GM18508 (cell line): ENCODE measurements at regions not wholly inside any gene's neighbourhood (a gene's known extent, or its start where the extent isn't known, plus 50 kb on each side); places are given as distances from the start of the nearest gene placed in this dataset.

Source experiments
- ATAC-seq: cut with Tn5 transposase; IDR thresholded peaks from one replicate; pipeline ENCODE4 v1.9.1; 2021; ENCODE audit warnings: moderate number of reproducible peaks; ENCODE audit not compliant: insufficient read depth, unreplicated experiment

GRCh38 chr4:176565049-176565448, 227.7 kb downstream of the VEGFC start:
- no peak for ATAC-seq

DNA sequence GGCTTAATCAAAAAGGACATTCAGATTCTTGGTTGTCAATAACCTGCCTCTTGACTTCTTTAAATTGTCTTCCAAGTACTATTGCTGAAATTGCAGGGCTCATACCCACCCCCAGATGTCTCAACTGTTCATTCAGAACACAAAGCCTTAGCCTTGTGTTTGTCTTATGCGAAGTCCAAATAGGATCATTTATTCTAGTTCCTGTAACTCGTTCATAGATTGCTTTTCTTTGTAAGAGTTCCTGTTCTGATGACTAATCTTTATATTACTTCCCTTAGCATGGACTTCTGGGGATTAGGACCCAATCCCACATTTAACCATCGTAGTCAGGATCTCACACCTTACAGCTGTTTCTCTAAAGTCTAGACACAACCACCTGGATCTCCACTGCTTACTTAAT, 226.0 kb downstream of the VEGFC start:
- ATAC-seq, result no peak

- no peak for ATAC-seq
Observed at GRCh38 chr4:176568238-176568637, 224.5 kb downstream of the VEGFC start.

DNA sequence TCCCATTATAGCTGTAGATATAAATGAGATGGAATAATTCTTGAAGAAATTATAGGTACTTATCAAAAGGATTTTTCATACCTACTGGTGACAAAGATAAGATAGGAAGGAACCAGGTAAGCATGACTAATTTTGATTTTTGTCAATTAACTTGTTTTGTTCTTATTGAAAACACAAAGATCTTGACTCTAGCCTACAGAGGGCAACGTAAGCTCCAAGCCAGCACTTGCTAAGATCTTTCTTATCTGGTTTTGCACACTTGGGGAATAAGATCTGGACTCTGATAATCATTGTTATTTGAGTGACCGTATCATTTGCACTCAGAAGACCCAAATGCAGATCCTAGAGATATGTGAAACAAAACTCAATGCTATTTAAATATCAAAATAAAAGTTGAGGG, 223.4 kb downstream of the VEGFC start:
- ATAC-seq, result no peak

DNA sequence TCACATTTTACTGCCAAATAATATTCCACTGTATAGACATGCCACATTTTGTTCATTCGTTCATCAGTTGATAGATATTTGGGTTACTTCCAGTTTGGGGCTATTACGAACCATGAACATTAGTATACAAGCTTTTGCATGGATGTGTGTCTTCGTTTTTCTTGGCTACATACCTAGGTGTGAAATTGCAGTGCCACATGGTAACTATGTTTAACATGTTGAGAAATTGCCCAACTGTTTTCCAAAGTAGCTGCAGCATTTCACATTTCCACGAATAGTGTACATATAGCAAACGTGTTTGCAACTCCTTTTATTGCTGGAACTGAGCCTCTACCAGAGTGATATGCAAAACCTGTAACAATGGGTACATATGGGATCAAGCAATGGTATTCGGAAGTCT, 221.5 kb downstream of the VEGFC start:
- no peak for ATAC-seq

GRCh38 chr4:176575141-176575730, 217.5 kb downstream of the VEGFC start:
- no peak for ATAC-seq

- no peak for ATAC-seq
Observed at GRCh38 chr4:176579226-176579625, 213.5 kb downstream of the VEGFC start.

DNA sequence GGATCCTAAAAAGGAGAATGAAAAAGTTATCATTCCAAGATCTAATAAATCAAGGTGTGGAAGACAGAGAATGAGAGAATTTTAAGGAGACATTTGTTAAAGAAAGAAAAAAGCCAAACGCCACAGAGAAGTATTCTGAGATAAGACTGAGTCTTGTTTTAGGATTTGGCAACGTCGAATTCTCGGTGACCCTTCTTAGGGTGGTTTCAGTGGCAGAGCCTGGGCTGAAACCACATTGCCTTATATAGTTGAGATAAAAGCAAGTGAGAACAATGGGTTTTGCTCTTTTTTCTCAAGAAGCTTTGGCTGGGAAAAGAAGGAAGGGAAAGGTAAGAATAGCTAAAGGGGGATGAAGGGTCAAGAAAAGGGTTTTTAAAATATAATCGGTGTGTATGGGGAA, 209.4 kb downstream of the VEGFC start:
- ATAC-seq, result no peak

GRCh38 chr4:176584031-176584606, 208.6 kb downstream of the VEGFC start:
- ATAC-seq, result no peak

- ATAC-seq, result no peak
Observed at GRCh38 chr4:176587920-176588319, 204.8 kb downstream of the VEGFC start.

GRCh38 chr4:176588436-176588835, 204.3 kb downstream of the VEGFC start:
- ATAC-seq, result no peak

GRCh38 chr4:176592976-176593670, 199.6 kb downstream of the VEGFC start:
- no peak for ATAC-seq

DNA sequence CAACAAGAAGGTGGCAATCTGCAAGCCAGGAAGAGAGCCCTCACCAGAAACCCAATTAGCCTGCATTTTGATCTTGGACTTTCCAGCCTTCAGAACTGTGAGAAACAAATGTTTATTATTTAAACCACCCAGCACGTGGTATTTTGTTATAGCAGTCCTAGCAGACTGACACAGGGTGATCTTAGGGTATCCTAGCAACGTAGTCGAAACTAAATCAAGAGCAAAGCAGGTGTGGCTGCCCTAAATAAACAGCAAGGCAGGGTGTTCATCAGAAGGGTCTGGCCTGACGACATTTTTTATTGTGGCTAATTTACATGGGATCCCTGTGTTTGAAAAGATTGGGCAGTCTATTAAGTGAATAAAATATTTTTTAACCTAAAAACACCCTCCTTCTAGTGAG, 198.8 kb downstream of the VEGFC start:
- ATAC-seq, result no peak

DNA sequence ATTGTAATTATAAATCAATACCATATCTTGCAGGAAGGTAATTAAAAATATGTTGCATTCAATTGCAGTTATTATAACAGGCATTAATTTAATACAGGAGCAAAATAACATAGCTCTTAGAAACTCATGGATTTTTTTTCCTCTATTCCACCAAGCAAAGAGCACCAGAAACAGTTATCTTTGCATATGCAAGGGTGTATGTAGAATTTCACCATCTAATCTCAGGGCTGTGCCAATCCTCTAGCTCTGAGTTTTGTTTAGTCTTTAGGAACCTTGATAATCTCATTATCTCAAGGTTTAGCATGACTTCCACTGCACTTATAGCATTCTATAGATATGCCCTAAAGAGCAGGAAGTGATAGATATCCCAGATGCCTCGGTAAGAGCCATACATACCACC, 197.5 kb downstream of the VEGFC start:
- ATAC-seq, result no peak

- ATAC-seq, result no peak
Observed at GRCh38 chr4:176601124-176601523, 191.6 kb downstream of the VEGFC start.

- ATAC-seq, result no peak
Observed at GRCh38 chr4:176607807-176608206, 184.9 kb downstream of the VEGFC start.

- ATAC-seq, result no peak
Observed at GRCh38 chr4:176608346-176608745, 184.4 kb downstream of the VEGFC start.

DNA sequence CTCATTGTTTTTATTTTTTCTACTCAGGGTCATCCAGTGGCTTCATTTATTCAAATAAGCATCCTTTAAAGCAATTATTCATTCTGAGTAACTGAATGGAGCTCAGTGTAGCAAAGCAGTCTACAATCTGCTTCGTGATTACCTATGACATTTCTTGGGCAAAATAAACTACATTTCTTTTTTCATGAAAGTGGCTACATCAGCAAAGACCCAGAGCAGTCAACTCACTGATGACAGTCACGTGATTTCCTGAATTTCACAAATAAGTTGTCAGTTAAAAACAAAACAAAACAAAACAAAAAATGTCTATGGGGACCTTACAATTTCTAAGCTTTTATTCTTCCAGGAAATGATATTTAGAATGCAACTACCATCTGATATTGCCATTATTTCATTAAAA, 182.1 kb downstream of the VEGFC start:
- ATAC-seq, result no peak

DNA sequence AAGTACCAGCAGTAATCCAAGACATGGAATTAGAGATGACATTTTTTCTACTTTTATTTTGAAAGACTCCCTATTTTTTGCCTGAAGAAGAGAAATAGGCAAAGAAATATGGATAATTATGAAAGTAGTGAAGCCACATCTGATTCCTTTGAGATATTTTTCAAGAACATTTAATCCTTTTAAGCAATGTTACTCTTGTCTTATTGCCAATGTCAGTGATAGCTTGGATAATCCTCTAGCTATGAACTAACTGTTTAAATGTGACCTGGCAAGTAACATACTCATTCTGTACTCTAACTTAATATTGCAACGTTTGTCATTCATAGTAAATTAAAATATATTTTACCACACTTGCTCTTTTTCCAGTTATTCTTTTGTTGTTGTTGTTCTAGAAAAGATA, 181.3 kb downstream of the VEGFC start:
- no peak for ATAC-seq

GRCh38 chr4:176611951-176612350, 180.8 kb downstream of the VEGFC start:
- ATAC-seq, result no peak

DNA sequence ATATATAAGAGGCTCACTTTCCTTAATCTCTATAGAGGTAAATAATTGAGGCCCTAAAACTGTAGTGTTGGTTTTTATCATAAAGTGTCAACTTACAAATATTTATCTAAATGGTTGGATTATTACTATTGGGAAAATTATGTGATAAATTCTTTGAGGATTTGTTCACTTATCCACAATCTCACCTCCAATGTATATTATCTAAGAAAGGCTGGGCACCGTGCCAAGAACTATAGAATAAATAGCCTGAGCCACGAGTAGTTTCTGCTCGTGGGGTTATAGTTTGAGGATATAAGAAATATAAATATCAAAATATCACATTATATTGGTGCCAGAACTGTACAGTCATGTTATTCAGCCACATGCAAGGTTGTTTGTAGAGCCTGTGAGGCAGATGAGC, 177.9 kb downstream of the VEGFC start:
- no peak for ATAC-seq

DNA sequence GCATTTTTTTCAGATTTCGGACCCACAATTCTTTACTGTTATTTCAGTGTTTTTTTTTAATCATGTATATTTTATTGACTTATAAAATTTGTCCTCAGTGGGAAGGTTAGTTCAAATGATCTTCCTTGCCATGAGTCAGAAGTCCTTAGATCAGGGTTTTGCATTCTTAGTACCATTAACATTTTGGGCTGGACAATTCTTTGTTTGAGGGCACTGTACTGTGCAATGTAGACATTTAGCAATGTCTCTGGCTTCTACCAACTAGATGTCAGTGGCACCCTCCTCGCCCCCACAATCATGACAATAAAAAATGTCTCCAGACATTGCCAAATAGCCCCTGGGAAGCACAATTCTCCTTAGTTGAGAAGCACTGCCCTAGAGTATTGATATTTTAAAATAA, 176.6 kb downstream of the VEGFC start:
- ATAC-seq, result no peak
